ENCODE measurements at regions not wholly inside any gene's neighbourhood (a gene's known extent, or its start where the extent isn't known, plus 50 kb on each side); places are given as distances from the start of the nearest gene placed in this dataset.
A peak's percentile ranks its signal among the peaks of the same experiment; 100 is the strongest.
"Not testable (repeated sequence)": the region's sequence is repeated elsewhere in the genome, so short reads cannot be mapped to it uniquely, and the experiment has no call there.

- DNase-seq (ENCODE audit: low read depth, low spot score): no peak
These were observed 71.9 kb downstream of the DYNAP start for GRCh38 chr18:54662986-54663385.

- not testable (repeated sequence) for DNase-seq (ENCODE audit: low read depth, low spot score)
These were observed 78.7 kb downstream of the DYNAP start for GRCh38 chr18:54669701-54670100.

GRCh38 chr18:54671291-54671881 lies 80.3 kb downstream of the DYNAP start:
- peak; percentile 58 for DNase-seq (ENCODE audit: low read depth, low spot score)

- no peak for DNase-seq (ENCODE audit: low read depth, low spot score)
These were observed 81.1 kb downstream of the DYNAP start for GRCh38 chr18:54672109-54672508.

- peak; percentile 65 for DNase-seq (ENCODE audit: low read depth, low spot score)
These were observed 81.9 kb downstream of the DYNAP start for GRCh38 chr18:54672846-54673475.

GRCh38 chr18:54673936-54674335 lies 82.9 kb downstream of the DYNAP start:
- DNase-seq (ENCODE audit: low read depth, low spot score): peak; percentile 19

DNA sequence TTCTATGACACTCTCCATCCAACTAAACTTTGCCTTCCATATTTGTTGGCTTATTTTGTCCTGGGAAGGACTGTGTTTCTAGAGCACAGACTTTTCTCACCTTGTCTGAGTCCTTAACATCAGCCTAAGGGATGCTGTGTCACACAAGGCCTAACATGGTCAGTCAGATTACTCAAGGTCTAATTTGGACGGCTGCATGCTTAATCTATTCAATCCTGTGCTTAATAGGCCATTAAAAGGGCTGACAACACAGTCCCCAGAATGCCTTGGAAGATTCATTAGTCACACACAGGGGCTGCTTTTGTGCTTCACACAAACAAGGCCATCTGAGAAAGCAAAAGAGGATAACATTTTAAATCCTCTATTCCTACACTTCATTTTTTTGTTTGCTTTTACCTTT lies 84.0 kb downstream of the DYNAP start:
- peak; percentile 13 for DNase-seq (ENCODE audit: low read depth, low spot score)

- peak; percentile 85 for DNase-seq (ENCODE audit: low read depth, low spot score)
These were observed 88.5 kb downstream of the DYNAP start for GRCh38 chr18:54679318-54680149.

DNA sequence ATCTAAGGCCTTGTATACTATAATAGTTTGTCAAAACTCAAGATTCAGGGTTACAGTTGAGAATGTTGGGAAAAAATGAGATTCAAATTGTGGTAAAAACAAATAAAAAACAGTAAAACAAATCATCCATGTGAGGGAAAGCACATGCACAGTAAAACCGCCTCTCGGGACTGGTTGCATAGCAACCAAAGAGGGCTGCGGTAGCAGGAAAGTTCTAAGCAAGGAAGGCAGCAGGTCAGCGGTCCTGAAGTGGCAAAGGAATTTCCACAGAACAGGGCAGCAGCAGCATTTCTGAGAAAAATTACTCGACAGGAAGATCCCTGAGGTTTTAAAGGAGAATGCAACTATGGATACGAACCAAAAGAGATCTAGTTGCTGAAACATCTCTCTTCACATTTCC lies 93.7 kb downstream of the DYNAP start:
- DNase-seq (ENCODE audit: low read depth, low spot score): peak; percentile 84

DNA sequence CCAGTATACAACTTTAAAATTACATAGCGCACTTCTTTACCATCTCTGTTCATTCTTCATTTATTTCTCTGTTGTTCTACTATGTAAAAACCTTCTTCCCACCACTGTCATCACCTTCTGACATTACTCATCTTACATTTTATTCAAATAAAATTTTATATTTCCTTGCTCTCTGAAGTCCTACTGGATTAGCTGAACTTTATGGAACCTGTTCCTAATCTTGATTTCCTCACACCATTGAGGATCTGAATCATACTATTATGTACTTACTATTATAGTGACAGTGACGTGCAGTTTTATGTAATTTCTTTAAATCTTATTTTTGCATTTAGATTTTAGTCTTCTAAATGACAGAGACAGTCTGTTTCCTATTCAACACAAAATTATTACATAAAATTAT lies 98.3 kb downstream of the DYNAP start:
- no peak for DNase-seq (ENCODE audit: low read depth, low spot score)

DNA sequence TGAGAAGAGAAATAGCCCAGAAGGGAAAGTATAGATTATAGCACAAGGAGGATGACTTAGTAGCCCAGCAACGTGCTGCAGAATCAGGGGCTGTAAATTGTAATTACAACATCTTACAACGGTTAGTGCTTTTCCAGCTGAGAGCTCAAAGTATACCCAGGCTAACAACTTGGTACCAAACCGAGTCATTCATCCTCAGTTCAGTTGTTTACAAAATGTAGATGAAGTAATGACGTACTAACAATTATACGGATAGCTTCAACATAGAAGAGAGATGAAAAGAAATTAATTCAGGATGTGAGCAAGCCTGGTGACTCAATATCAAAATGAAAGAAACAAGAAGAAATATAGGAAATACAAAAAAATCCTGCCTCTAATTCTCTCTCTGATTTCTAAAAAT lies 99.2 kb downstream of the DYNAP start:
- DNase-seq (ENCODE audit: low read depth, low spot score): peak; percentile 41

DNA sequence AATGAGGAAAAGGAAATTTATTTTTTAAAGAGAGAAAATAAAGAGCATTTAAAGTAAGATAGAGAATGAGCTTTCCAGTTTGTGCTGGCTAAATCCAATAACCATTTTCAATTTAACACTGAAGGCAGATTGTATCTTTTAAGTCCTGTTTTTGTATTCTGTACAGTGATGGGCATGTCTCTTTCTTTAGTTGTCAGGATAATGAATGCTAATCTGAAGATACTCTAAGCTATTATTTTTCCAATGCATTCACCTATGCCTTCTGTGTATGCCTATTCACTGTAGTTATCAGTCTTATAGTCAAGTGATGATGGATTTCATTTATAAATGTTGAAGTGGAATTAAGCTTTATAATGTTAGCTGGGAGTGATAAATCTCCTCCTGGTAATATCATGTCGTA lies 101.4 kb downstream of the DYNAP start:
- DNase-seq (ENCODE audit: low read depth, low spot score): no peak

DNA sequence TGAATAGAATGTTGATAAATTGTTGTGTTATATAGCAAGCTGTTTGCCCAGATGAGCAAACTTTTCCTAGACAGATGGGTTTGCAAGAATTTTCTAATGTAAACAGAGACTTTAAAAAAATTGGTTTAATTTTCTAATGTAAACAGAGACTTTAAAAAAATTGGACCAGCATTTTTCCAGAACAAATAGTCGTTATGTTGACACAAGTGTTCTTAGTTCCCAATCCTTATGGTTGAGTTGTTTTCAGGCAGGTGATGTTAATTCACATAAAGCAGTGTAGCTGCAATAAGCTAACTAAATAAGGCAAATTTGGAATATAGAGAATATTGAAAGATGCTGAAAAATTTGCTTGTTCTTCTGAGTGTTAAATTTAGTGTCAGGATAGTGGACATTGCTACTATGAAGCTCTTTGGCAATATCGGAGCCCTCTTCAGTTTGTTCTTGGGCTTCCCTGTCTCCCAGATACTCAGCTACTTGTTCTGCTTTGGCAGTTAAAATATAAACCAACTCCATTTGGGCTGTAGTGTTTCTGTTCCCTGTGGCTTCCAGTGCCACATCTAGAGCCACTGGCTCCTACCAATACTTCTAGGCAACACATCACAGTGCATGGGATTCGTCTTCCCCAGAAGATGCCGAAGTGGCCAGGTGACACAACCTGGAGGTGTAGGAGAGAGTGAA lies 105.7 kb downstream of the DYNAP start:
- DNase-seq (ENCODE audit: low read depth, low spot score): no peak

GRCh38 chr18:54700580-54700979 lies 109.5 kb downstream of the DYNAP start:
- no peak for DNase-seq (ENCODE audit: low read depth, low spot score)

GRCh38 chr18:54702686-54703085 lies 111.6 kb downstream of the DYNAP start:
- DNase-seq (ENCODE audit: low read depth, low spot score): no peak

GRCh38 chr18:54710074-54710899 lies 118.0 kb upstream of the RAB27B start:
- DNase-seq (ENCODE audit: low read depth, low spot score): no peak

- no peak for DNase-seq (ENCODE audit: low read depth, low spot score)
These were observed 117.4 kb upstream of the RAB27B start for GRCh38 chr18:54710900-54711281.

GRCh38 chr18:54712306-54712705 lies 116.0 kb upstream of the RAB27B start:
- peak; percentile 30 for DNase-seq (ENCODE audit: low read depth, low spot score)

DNA sequence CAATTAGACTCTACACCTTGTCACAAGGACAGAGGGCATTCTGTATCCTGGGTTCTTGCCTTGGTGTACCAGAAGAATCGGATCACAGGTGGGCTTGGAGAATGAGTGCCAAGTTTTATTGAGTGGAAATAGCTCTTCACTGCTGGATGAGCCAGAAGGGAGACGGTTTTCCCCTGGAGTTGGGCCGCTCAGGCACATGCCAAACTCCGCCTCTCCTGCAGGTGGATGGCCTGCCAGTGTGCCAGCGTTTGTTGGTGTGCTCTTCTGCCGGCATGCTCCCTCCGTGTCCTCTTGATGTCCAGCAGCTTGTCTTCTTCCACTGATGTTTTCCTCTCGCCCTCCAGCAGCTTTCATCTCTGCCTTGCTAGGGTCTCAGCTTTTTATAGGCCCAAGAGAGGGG lies 115.5 kb upstream of the RAB27B start:
- no peak for DNase-seq (ENCODE audit: low read depth, low spot score)

- no peak for DNase-seq (ENCODE audit: low read depth, low spot score)
These were observed 114.9 kb upstream of the RAB27B start for GRCh38 chr18:54713386-54713785.

DNA sequence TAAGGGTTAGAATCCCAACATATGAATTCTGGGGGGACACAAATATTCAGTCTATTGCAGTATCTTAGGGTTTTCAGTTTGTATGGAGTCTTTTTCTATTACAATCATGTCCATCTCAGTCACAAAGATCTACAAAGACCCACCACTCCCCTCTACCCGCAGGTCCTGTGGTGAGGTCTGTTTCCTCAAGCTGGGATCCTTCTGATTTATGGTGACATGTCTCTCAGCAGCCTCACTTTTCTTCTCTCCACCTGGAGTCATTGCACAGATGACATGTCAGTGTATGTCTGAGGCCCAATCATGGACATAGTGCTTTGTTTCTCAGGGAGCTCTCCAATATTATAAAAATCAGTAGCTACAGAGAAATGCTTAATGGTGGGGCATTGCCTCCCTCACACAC lies 113.4 kb upstream of the RAB27B start:
- DNase-seq (ENCODE audit: low read depth, low spot score): no peak

Measured in astrocyte of the hippocampus (primary cell).